Breast epithelium (tissue), 3 donors: ENCODE measurements at regions not wholly inside any gene's neighbourhood (a gene's known extent, or its start where the extent isn't known, plus 50 kb on each side); places are given as distances from the start of the nearest gene placed in this dataset.

Experiments used
- POLR2AphosphoS5 ChIP-seq, 3 donors: sonication (generic); formaldehyde crosslinking; IDR thresholded peaks; one replicate each; pipeline ENCODE4 v1.6.1; 2017; ENCODE audit warnings: antibody characterized with exemption in 3 of 3
- TF ChIP-seq, protein P1 (sequence below), 3 donors: fragments of 450-650 bp; IDR thresholded peaks; one replicate each; pipeline ENCODE4 v1.5.1; 2016 to 2017; ENCODE audit warnings: antibody characterized with exemption in 3 of 3, mild to moderate bottlenecking in 3 of 3, moderate library complexity in 3 of 3

DNA sequence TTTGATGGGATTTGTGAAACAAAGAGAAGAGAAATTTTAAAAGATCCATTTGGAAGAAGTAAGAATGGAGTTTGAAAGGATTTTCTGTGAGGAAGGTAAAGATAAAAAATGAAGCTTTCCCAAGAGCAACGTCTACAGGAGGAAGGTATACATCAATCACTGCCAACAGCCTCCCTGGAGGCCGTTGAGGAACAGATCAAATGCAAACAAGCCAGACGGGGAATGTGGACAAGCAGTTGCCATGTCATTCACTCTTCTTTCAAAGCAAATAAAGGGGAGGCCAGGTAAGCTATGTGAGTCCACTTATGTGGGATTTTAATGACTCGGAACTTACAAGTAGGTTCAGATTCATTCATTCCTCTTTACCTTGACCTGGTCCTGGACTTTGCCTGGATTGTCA lies 1020.5 kb upstream of the AGA start:
- TF ChIP-seq, protein P1, sequence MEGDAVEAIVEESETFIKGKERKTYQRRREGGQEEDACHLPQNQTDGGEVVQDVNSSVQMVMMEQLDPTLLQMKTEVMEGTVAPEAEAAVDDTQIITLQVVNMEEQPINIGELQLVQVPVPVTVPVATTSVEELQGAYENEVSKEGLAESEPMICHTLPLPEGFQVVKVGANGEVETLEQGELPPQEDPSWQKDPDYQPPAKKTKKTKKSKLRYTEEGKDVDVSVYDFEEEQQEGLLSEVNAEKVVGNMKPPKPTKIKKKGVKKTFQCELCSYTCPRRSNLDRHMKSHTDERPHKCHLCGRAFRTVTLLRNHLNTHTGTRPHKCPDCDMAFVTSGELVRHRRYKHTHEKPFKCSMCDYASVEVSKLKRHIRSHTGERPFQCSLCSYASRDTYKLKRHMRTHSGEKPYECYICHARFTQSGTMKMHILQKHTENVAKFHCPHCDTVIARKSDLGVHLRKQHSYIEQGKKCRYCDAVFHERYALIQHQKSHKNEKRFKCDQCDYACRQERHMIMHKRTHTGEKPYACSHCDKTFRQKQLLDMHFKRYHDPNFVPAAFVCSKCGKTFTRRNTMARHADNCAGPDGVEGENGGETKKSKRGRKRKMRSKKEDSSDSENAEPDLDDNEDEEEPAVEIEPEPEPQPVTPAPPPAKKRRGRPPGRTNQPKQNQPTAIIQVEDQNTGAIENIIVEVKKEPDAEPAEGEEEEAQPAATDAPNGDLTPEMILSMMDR (IDR thresholded peaks at IDR 0.05): no peak
- TF ChIP-seq POLR2AphosphoS5 (IDR thresholded peaks at IDR 0.05): no peak
